MCF 10A (cell line): ENCODE measurements at regions not wholly inside any gene's neighbourhood (a gene's known extent, or its start where the extent isn't known, plus 50 kb on each side); places are given as distances from the start of the nearest gene placed in this dataset.

Experiments used
- BruUV-seq: library from RNA; stranded (reverse); fragments of 400-500 nt; replicated peaks from 2 replicates; lab custom pipeline; 2021; lab: Mats Ljungman, UMichigan
- CTCF ChIA-PET: fragments of 300-600 bp; sonication (Branson Sonifier 250); formaldehyde crosslinking; extraction: SDS; loops from one replicate; lab custom pipeline; 2021; ENCODE audit warnings: antibody characterized with exemption, inconsistent platforms; lab: Yijun Ruan, JAX
- POLR2A ChIA-PET: fragments of 300-600, 350-650 bp; sonication (Branson Sonifier 250); formaldehyde crosslinking; extraction: SDS; loops from one replicate; lab custom pipeline; 2020; ENCODE audit warnings: antibody characterized with exemption, inconsistent platforms; lab: Yijun Ruan, JAX
- DNase-seq: peaks from one replicate; pipeline ENCODE4 v3.0.0-alpha.2; 2018; ENCODE audit not compliant: unreplicated experiment
- H3K27ac Mint-ChIP-seq: one replicate; pipeline ENCODE4 v1.8.0; 2022; ENCODE audit warnings: mild to moderate bottlenecking, low read depth, mixed read lengths; ENCODE audit not compliant: unreplicated experiment
- H3K27me3 Mint-ChIP-seq: one replicate; pipeline ENCODE4 v1.8.0; 2022; ENCODE audit warnings: mixed read lengths; ENCODE audit not compliant: insufficient read depth, unreplicated experiment
- H3K36me3 Mint-ChIP-seq: one replicate; pipeline ENCODE4 v1.8.0; 2022; ENCODE audit warnings: mild to moderate bottlenecking, moderate library complexity, mixed read lengths; ENCODE audit not compliant: insufficient read depth, unreplicated experiment
- H3K4me1 Mint-ChIP-seq: one replicate; pipeline ENCODE4 v1.8.0; 2022; ENCODE audit warnings: mixed read lengths; ENCODE audit not compliant: insufficient read depth, unreplicated experiment
- H3K4me3 Mint-ChIP-seq: one replicate; pipeline ENCODE4 v1.8.0; 2022; ENCODE audit warnings: mild to moderate bottlenecking, moderate library complexity, mixed read lengths; ENCODE audit not compliant: unreplicated experiment
- H3K9me3 Mint-ChIP-seq: one replicate; pipeline ENCODE4 v1.8.0; 2022; ENCODE audit warnings: mixed read lengths; ENCODE audit not compliant: unreplicated experiment
- CTCF ChIP-seq: fragments of 200-600 bp; IDR thresholded peaks from one replicate; pipeline ENCODE4 v1.8.0; 2022; ENCODE audit warnings: antibody characterized with exemption, mild to moderate bottlenecking; ENCODE audit not compliant: unreplicated experiment
- intact Hi-C: fragments of 100-400 bp; cut with micrococcal nuclease; formaldehyde crosslinking; loops from 2 replicates; pipeline ENCODE4 v1.14.1; 2022

GRCh38 chr5:171668097-171668412 lies 117.6 kb upstream of the SMIM23 start:
- no peak overlapping the region for H3K27ac Mint-ChIP-seq
- DNase-seq: no peak
- H3K36me3 Mint-ChIP-seq: no peaks in the 10 kb centered on the region
- POLR2A ChIA-PET: interaction anchor here (0.7 to 1.0 kb wide), 2 partner anchors 10 to 14 kb away, joined by 4 to 5 read pairs; no protein-coding TSS in a partner anchor
- intact Hi-C loops: no loop called here
- H3K27me3 Mint-ChIP-seq: no peaks in the 10 kb centered on the region
- TF ChIP-seq CTCF: no peak
- CTCF ChIA-PET: interaction anchor here (0.6 to 1.2 kb wide), 3 partner anchors 9 to 183 kb away, joined by 3 read pairs; no protein-coding TSS in a partner anchor
- H3K9me3 Mint-ChIP-seq: no peaks in the 10 kb centered on the region
- no peak overlapping the region for H3K4me3 Mint-ChIP-seq
- BruUV-seq: no TSS peak
- H3K4me1 Mint-ChIP-seq: no peaks in the 10 kb centered on the region

- ChIA-PET POLR2A (no interaction called here), CTCF (no interaction called here)
- BruUV-seq: no TSS peak
- Mint-ChIP-seq H3K27ac (no peak overlapping the region), H3K9me3 (no peaks in the 10 kb centered on the region), H3K36me3 (no peaks in the 10 kb centered on the region), H3K4me3 (no peak overlapping the region), H3K27me3 (peaks cover under 1% of the 10 kb centered on the region), H3K4me1 (no peaks in the 10 kb centered on the region)
- no peak for DNase-seq
- TF ChIP-seq CTCF: no peak
- intact Hi-C loops: no loop called here
These were observed 116.0 kb upstream of the SMIM23 start for GRCh38 chr5:171669571-171669970.

- no TSS peak for BruUV-seq
- Mint-ChIP-seq H3K27ac (no peak overlapping the region), H3K4me1 (no peaks in the 10 kb centered on the region), H3K4me3 (no peak overlapping the region), H3K36me3 (no peaks in the 10 kb centered on the region), H3K9me3 (no peaks in the 10 kb centered on the region), H3K27me3 (peaks cover 19% of the 10 kb centered on the region)
- DNase-seq: no peak
- ChIA-PET CTCF (interaction anchor here (1.2 kb wide), 1 partner anchor 18 kb away, joined by 3 read pairs; no protein-coding TSS in a partner anchor), POLR2A (no interaction called here)
- intact Hi-C loops: no loop called here
- no peak for TF ChIP-seq CTCF
These were observed 113.1 kb upstream of the SMIM23 start for GRCh38 chr5:171672556-171672955.

GRCh38 chr5:171673328-171673727 lies 112.3 kb upstream of the SMIM23 start:
- peak; percentile 35 for DNase-seq
- Mint-ChIP-seq H3K27ac (no peak overlapping the region), H3K27me3 (peaks cover 19% of the 10 kb centered on the region), H3K9me3 (no peaks in the 10 kb centered on the region), H3K36me3 (no peaks in the 10 kb centered on the region), H3K4me1 (no peaks in the 10 kb centered on the region), H3K4me3 (no peak overlapping the region)
- no TSS peak for BruUV-seq
- intact Hi-C loops: no loop called here
- CTCF ChIA-PET: interaction anchor here (0.5 kb wide), 1 partner anchor 114 kb away, joined by 3 read pairs; no protein-coding TSS in a partner anchor
- no peak for TF ChIP-seq CTCF
- POLR2A ChIA-PET: no interaction called here
